Lower lobe of right lung (tissue), 2 donors: ENCODE measurements at regions not wholly inside any gene's neighbourhood (a gene's known extent, or its start where the extent isn't known, plus 50 kb on each side); places are given as distances from the start of the nearest gene placed in this dataset.

Experiments used
- ATAC-seq, 2 donors: fragments of 200-7000 bp; cut with Tn5 transposase; one replicate each; pipeline ENCODE4 v1.9.1; 2020 to 2022; ENCODE audit warnings: mild to moderate bottlenecking in 2 of 2, moderate library complexity in 2 of 2
- DNase-seq: peaks from one replicate; pipeline ENCODE4 v3.0.0-alpha.2; 2020
- H3K27ac ChIP-seq: fragments of 200-600 bp; one replicate; pipeline ENCODE4 v1.8.0; 2022
- H3K27me3 ChIP-seq: fragments of 200-600 bp; one replicate; pipeline ENCODE4 v1.8.0; 2022; ENCODE audit warnings: low read depth
- H3K36me3 ChIP-seq: fragments of 200-600 bp; one replicate; pipeline ENCODE4 v1.8.0; 2022; ENCODE audit warnings: mild to moderate bottlenecking
- H3K4me1 ChIP-seq: fragments of 200-600 bp; one replicate; pipeline ENCODE4 v1.8.0; 2022
- H3K4me3 ChIP-seq: fragments of 200-600 bp; one replicate; pipeline ENCODE4 v1.8.0; 2022; ENCODE audit warnings: mild to moderate bottlenecking
- H3K9me3 ChIP-seq: fragments of 200-600 bp; one replicate; pipeline ENCODE4 v1.8.0; 2022
- CTCF ChIP-seq: fragments of 200-600 bp; IDR thresholded peaks from one replicate; pipeline ENCODE4 v1.8.0; 2022; ENCODE audit warnings: antibody characterized with exemption, mild to moderate bottlenecking
- intact Hi-C: fragments of 100-400 bp; cut with DNase I; formaldehyde crosslinking; loops from one replicate; pipeline ENCODE4 v1.11.0; 2022
- donor health status: DM: no; HTN: yes; CAD: no; lungs with severe emphysema.

DNA sequence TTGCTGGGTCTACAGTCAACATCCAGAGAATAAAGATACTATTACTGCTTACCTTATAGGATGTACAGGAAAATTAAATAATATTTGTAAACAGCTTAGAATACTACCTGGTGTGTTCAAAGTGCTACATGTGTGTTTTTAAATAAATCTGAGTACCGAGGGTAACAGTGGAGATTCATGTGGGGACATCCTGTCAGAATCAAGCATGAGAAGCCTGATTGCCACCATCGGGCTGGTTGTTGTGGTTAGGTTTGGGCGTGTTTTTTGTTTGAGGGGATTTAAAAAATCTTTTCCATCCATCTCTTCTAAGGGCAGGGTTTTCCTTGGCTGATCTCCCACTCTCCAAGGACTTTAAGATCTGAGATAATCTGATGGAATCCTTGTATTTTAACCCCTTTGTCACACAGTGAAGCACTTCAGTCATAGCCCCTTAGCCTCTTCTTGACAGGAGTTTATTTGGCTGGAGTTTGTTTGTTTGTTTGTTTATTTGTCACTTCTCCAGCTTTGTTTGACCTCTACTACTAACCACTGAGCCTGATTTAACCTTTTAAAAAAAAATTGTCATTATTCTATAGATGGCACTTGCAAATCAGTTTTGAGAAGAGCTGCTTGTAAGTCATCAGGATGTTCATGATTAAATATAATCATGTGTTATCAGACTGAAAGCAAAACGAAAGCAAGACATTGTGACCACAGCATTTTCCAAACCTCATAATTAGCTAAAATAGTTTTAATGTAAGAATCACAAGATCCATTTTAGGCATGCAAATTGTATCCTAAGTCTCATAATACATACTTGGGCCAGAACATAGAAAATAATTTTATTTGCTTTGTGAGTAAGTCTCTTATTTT lies 72.8 kb upstream of the RARB start:
- DNase-seq (no peak), ATAC-seq (no peak)
- no peak for TF ChIP-seq CTCF
- Histone ChIP-seq H3K4me3 (no peak overlapping the region), H3K4me1 (no peaks in the 10 kb centered on the region), H3K27ac (no peak overlapping the region), H3K36me3 (no peaks in the 10 kb centered on the region), H3K9me3 (no peaks in the 10 kb centered on the region), H3K27me3 (no peaks in the 10 kb centered on the region)
- intact Hi-C loops: no loop called here

- no peak for DNase-seq
- Histone ChIP-seq H3K4me3 (no peak overlapping the region), H3K27me3 (no peaks in the 10 kb centered on the region), H3K27ac (no peak overlapping the region), H3K4me1 (no peaks in the 10 kb centered on the region), H3K36me3 (no peaks in the 10 kb centered on the region), H3K9me3 (no peaks in the 10 kb centered on the region)
- no peak for TF ChIP-seq CTCF
- intact Hi-C loops: no loop called here
- ATAC-seq: no peak
Observed at GRCh38 chr3:25355998-25356397, 72.1 kb upstream of the RARB start.

- Histone ChIP-seq H3K27ac (no peak overlapping the region), H3K4me1 (no peaks in the 10 kb centered on the region), H3K9me3 (no peaks in the 10 kb centered on the region), H3K27me3 (no peaks in the 10 kb centered on the region), H3K36me3 (no peaks in the 10 kb centered on the region), H3K4me3 (no peak overlapping the region)
- no peak for DNase-seq
- no peak for ATAC-seq
- TF ChIP-seq CTCF: no peak
- intact Hi-C loops: no loop called here
Observed at GRCh38 chr3:25362118-25362517, 65.9 kb upstream of the RARB start.

GRCh38 chr3:25365636-25366035 lies 62.4 kb upstream of the RARB start:
- DNase-seq (no peak), ATAC-seq (no peak)
- H3K36me3 ChIP-seq: no peaks in the 10 kb centered on the region
- no peak for TF ChIP-seq CTCF
- no peak overlapping the region for H3K4me3 ChIP-seq
- no peaks in the 10 kb centered on the region for H3K9me3 ChIP-seq
- intact Hi-C loops: no loop called here
- H3K27ac ChIP-seq: no peak overlapping the region
- no peaks in the 10 kb centered on the region for H3K27me3 ChIP-seq
- no peaks in the 10 kb centered on the region for H3K4me1 ChIP-seq

DNA sequence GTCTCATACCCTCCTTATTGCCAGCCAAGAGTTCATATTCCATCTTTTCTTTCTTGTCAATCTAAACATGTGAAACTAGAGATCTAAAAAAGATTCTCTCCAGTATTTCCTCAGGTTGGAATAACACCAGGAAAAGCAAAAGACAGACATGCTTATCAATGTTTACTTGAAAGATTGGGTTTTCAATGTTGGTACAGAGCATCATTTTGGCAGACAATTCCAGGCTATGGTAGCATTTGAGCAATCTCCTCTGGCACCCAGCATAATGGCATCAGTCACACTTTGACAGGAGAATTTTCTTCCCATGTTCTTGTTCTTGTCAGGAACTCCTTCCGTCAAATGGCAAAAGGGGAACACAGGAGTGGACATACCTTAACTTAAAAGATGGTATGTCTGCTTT lies 61.0 kb upstream of the RARB start:
- intact Hi-C loops: no loop called here
- H3K27ac ChIP-seq: no peak overlapping the region
- H3K4me1 ChIP-seq: no peaks in the 10 kb centered on the region
- H3K4me3 ChIP-seq: no peak overlapping the region
- no peak for TF ChIP-seq CTCF
- no peak for ATAC-seq
- H3K9me3 ChIP-seq: no peaks in the 10 kb centered on the region
- no peaks in the 10 kb centered on the region for H3K27me3 ChIP-seq
- H3K36me3 ChIP-seq: no peaks in the 10 kb centered on the region
- no peak for DNase-seq
